Islet of Langerhans (tissue), 1 donor: ENCODE measurements at regions not wholly inside any gene's neighbourhood (a gene's known extent, or its start where the extent isn't known, plus 50 kb on each side); places are given as distances from the start of the nearest gene placed in this dataset.

Experiments used
- FAIRE-seq: peaks from one replicate; lab custom pipeline; 2011; peaks lifted over from hg19 to GRCh38; lab: Jason Lieb, UNC

- no peak for FAIRE-seq
Measured at GRCh38 chr12:94783343-94783742, 133.0 kb upstream of the TMCC3 start.

DNA sequence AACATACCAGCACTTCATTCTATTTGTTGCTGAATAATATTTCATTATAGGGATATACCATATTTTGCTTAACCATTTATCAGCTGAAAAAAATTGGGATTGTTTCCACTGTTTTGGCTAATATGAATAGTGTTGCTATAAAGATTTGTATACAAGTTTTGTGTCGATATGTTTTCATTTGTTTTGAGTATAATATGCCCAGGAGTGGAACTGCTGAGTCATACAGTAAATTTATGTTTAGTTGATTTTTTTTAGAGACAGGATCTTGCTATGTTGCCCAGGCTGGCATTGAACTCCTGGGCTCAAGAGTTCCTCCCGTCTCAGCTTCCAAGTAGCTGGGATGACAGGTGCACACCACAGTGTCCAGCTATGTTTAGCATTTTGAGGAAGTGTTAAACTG is 131.5 kb upstream of the TMCC3 start:
- FAIRE-seq, result no peak

DNA sequence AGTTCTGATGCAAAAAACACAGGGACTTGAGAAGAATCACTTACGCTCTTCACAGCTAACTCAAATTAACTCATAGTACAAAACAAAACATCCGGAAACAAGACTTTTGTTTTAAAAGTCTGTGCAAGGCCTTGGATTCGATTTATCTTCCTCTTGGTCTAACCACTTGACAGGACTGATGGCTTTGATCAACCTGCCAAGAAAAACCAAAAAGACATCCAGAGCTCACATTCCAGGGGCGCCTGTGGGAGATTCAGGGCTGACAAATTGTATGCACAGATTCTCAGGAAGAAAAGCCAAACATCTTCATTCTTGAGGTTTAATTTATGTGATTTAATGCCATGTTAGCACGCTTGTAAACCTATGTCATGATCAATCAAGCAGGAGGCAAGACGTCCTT is 129.1 kb upstream of the TMCC3 start:
- FAIRE-seq, result no peak

DNA sequence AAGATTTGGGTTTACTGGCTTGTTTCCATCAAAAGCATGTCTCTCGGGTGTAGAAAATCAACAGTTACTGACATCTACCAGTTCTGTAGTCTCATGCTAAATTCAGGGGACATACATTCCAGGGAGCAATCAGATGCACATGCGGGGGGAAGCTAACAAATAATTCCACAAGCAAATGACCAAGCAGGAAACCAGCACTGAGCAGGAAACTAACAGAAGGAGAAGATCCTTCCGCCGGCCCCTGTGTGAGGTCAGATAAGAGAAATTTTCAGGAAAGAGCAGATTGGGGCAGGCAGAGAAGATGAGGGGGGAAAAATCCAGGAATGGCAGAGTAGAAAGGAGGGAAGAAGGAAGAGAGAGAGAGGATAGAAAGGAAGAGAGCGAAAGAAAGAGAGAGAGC is 127.6 kb upstream of the TMCC3 start:
- FAIRE-seq, result no peak

DNA sequence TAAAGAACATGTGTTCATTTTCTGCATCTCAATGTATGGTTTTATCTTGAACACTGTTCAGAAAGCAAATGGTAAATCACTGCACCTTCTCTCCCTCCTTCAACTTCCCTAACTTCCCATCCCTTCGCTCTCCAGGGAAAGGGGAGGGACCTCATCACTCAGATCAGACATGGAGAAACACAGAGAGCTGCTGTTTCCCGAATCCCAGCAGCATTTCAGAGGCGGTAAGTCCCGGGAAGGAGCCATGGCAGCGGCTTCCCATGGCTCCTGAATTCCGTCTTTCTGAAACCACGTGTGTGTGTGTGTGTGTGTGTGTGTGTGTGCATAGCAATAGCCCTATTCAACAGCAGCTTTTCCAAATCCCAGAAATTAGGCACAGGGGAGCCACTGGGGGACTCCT is 125.4 kb upstream of the TMCC3 start:
- FAIRE-seq, result no peak

GRCh38 chr12:94771741-94772140 is 121.4 kb upstream of the TMCC3 start:
- FAIRE-seq, result peak; percentile 47

DNA sequence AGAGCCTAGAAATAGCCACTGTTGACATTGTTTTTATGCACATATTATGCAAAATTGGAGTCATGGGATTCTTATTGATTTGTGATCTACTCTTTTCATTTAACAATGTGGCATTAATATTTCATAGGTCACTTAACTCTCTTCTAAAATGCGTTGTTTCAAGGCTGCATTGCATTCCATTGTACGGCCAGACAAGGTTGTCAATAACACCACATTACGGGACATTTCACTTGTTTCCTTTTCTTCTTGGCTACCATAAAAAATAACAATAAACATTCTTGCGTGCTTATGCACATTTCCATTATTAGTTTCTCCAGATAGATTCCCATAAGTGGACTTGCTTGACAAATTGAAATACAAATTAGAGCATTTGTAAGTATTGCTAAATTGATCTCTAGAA is 120.8 kb upstream of the TMCC3 start:
- no peak for FAIRE-seq

GRCh38 chr12:94770791-94771190 is 120.4 kb upstream of the TMCC3 start:
- no peak for FAIRE-seq

DNA sequence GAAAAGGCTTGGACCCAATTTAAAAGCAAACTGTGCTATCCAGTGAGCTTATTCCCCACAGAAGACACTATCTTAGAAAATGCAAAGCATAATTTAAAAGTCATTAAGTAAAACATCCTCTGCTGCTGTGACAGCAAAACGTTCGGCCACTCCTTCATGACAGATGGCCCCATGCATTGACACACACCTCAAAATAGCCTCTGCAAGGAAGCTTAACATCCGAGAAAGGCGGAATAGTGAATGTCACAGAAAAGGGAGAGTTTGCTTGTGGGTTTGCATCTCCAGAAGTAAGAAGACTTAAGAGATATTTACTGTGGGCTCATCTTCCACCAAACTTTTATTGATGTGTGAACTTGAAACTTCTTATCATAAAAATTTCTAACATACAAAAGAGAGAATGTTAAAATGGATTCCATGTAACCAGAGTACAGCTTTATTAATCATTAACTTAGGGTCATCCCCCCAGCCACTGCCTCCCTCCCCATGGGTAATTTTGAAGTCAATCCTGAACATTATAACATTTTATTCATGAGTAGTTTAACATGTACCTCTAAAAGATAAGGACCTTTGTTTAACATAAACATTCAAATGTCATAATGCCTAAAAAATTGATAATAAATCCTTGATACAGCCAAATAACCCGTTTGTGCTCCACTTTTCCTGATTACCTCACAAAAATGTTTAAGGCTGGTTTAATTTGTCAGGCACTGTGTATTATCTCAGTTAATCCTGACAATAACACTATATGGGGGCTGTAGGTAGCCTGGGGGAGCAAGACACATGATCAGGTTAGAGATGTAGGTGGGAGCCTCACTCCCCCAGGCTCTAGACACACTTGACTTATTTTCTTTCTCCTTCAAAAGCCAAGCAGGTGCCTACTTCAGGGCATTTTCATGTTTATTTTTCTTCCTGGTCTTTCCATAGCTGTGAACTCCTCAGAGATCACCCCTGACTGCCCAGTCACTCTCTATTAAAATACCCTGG is 119.7 kb upstream of the TMCC3 start:
- peak; percentile 70 for FAIRE-seq

DNA sequence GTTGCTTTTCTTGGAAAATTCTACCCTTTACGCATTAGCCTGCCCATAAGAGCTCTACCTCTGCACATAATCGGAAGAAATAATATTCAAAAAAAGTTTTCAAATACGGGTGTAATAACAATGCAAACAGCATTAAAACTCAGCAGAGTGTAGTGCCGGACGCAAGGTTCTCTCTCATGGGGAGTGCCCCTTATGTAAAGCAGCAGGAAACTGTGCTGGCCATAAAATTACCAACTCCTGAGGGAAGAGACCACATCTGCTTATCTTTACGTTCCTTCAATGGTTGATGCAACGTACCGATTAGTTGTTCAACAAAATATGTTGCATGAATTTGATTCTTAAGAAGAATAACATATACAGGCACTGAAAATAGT is 118.7 kb upstream of the TMCC3 start:
- FAIRE-seq, result no peak

DNA sequence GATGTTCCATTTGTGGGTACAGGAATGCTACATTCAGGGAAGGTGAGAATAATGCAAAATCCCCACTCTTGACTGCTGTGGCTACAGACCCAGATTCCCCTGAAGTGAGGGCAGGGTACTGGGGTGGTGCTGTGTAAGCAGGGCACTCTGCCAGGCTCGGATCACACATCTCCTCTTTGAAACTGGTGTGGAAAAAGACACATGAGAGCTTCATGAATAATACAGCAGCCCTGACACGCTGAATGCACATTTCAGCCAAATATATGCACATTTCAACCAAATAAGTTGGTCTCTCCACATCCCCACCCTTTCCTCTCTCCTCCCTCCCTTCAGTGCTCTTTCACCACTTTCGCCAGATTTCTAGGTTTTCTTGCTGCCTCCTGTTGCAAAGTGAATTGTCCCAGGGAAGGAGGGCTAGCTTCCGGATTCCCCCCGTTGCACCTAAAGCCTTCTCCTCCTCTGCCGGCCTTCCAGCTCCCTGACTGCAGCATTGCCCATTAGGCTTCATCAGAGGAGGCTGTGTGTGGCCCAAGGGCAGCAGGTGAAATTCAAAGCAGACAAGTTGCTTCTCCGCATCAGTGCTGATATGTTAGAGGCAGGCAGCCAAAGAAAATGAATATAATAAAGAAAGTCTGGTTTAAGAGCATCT is 118.2 kb upstream of the TMCC3 start:
- FAIRE-seq, result no peak

GRCh38 chr12:94767956-94768355 is 117.6 kb upstream of the TMCC3 start:
- no peak for FAIRE-seq

GRCh38 chr12:94766397-94766796 is 116.0 kb upstream of the TMCC3 start:
- FAIRE-seq, result no peak

DNA sequence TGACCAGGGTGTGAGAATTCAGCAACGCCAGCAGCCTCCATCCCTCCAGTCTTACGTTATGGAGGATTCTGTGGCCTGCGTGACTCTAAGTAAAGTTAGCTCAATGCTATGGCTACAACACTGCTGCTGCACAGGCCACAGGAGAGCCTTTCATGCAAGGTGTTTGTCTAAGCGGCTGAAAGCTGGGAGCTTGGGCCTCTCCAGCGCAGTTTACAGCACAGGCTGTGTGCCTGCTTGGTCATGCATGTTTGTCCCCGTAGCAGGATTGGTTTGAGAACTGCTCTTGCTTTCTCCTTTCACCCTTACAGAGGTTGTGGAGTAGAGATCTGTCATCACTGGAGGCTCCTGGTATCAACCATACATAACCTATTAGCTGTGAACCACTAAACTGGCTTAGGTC is 113.1 kb upstream of the TMCC3 start:
- no peak for FAIRE-seq

DNA sequence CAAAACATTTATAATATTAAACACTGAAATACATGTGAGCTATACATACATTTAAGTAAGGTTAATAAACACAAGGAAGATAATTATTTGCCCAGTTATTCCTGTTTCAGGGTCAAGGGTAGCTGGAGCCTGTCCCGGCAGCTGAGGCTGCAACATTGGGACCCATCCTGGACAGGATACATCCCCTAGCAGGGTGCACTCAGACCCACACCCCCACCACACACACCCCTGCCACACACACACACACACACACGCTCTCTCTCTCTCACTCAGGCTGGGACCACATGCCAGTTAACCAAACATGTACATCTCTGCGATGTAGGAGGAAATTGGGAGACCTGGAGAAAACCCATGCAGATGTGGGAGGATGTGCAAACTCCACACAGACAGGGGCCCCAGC is 112.6 kb upstream of the TMCC3 start:
- no peak for FAIRE-seq

- FAIRE-seq, result peak; percentile 74
Measured at GRCh38 chr12:94762259-94762942, 112.0 kb upstream of the TMCC3 start.

GRCh38 chr12:94761559-94761958 is 111.2 kb upstream of the TMCC3 start:
- peak; percentile 75 for FAIRE-seq

- no peak for FAIRE-seq
Measured at GRCh38 chr12:94760786-94761185, 110.4 kb upstream of the TMCC3 start.

- FAIRE-seq, result no peak
Measured at GRCh38 chr12:94756789-94757188, 106.4 kb upstream of the TMCC3 start.

- FAIRE-seq, result peak; percentile 99
Measured at GRCh38 chr12:94755598-94755997, 105.2 kb upstream of the TMCC3 start.

DNA sequence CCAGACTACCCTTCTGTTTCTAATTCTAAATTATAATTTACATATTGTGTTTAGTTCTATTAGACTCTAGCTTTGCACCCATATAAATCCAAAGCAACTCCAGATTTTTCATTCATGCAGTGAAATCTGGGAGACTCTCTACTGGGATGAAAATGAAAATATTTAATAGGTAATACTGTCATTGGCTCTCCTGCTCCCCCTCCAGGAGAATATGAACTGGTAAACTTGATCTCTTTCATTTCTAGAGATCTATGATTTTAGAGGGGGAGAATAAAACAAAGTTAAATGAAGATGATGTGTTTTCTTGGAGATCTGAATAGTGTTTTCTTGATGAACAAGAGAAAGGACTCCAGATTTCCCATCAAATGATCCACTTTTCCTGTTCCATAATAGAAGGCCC is 104.3 kb upstream of the TMCC3 start:
- FAIRE-seq, result no peak

- no peak for FAIRE-seq
Measured at GRCh38 chr12:94753036-94753679, 102.8 kb upstream of the TMCC3 start.

DNA sequence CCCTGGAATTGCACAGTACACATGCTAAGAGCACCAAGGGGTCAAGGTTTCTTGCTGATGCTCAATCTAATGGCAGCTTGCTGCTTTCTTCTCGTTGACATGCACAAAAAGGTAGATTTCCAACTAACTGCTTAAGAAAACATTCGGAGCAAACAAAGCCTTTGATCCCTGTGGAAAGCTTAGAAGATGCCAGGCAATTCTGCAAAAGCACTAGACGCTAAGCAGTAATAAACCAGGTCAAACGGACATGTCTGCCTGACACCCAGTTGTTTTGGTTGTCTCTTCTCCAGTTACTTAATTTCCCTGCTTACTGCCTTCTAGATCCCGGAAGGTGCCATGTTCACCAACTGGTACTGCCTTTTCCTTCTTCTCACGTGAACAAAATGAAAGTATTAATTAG is 100.5 kb upstream of the TMCC3 start:
- no peak for FAIRE-seq
